ENCODE measurements at regions not wholly inside any gene's neighbourhood (a gene's known extent, or its start where the extent isn't known, plus 50 kb on each side); places are given as distances from the start of the nearest gene placed in this dataset.
A peak's percentile ranks its signal among the peaks of the same experiment; 100 is the strongest.

GRCh38 chr1:234884006-234884405 lies 244.6 kb downstream of the TOMM20 start:
- Mint-ChIP-seq H3K36me3 (peaks cover 3% of the 10 kb centered on the region), H3K4me3 (no peak overlapping the region), H3K4me1 (peaks cover 54% of the 10 kb centered on the region), H3K27ac (peak overlapping the region; percentile 34), H3K9me3 (peaks cover 6% of the 10 kb centered on the region), H3K27me3 (no peaks in the 10 kb centered on the region)
- DNase-seq (no peak), ATAC-seq (ENCODE audit: low read depth) (no peak)
- POLR2A ChIA-PET, result no interaction called here

GRCh38 chr1:234882898-234883297 lies 245.7 kb downstream of the TOMM20 start:
- Mint-ChIP-seq H3K4me1 (peaks cover 45% of the 10 kb centered on the region), H3K27me3 (no peaks in the 10 kb centered on the region), H3K9me3 (peaks cover 3% of the 10 kb centered on the region), H3K27ac (no peak overlapping the region), H3K4me3 (no peak overlapping the region), H3K36me3 (no peaks in the 10 kb centered on the region)
- DNase-seq, result no peak
- POLR2A ChIA-PET, result no interaction called here
- ATAC-seq (ENCODE audit: low read depth), result no peak

GRCh38 chr1:234881893-234882771 lies 246.5 kb downstream of the TOMM20 start:
- H3K27ac Mint-ChIP-seq, result peak overlapping the region; percentile 14
- peaks cover 44% of the 10 kb centered on the region for H3K4me1 Mint-ChIP-seq
- H3K36me3 Mint-ChIP-seq, result no peaks in the 10 kb centered on the region
- DNase-seq (no peak), ATAC-seq (ENCODE audit: low read depth) (peak; percentile 59)
- no peaks in the 10 kb centered on the region for H3K27me3 Mint-ChIP-seq
- POLR2A ChIA-PET, result no interaction called here
- H3K9me3 Mint-ChIP-seq, result no peaks in the 10 kb centered on the region
- peak overlapping the region; percentile 11 for H3K4me3 Mint-ChIP-seq

- Mint-ChIP-seq H3K36me3 (no peaks in the 10 kb centered on the region), H3K4me3 (no peak overlapping the region), H3K4me1 (peaks cover 43% of the 10 kb centered on the region), H3K27me3 (no peaks in the 10 kb centered on the region), H3K27ac (no peak overlapping the region), H3K9me3 (no peaks in the 10 kb centered on the region)
- POLR2A ChIA-PET, result interaction anchor here (0.7 kb wide), 1 partner anchor 23 kb away, joined by 4 read pairs; no protein-coding TSS in a partner anchor
- DNase-seq, result no peak
- ATAC-seq (ENCODE audit: low read depth), result no peak
These were observed 249.2 kb downstream of the TOMM20 start for GRCh38 chr1:234879147-234880080.

DNA sequence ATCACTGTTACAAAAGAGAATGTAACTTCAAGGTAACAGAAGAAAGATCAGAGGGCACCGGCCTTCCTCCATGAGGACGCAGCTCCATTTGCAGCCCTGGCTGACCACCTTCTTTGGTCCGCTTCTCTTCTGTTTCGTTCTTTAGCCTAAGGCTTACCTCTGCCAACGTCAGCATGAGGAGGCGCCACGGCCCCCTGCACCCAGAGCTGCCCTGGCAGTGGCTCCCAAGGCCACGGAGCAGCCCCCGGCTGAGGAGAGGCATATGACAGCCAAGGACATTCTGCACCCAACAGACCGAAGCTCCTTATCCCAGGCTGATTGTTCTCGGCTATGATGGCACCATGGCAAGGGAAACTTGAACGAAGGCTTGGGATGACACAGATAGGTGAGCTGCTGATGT lies 250.3 kb downstream of the TOMM20 start:
- H3K4me1 Mint-ChIP-seq, result peaks cover 39% of the 10 kb centered on the region
- DNase-seq (no peak), ATAC-seq (ENCODE audit: low read depth) (no peak)
- H3K36me3 Mint-ChIP-seq, result no peaks in the 10 kb centered on the region
- POLR2A ChIA-PET, result no interaction called here
- H3K9me3 Mint-ChIP-seq, result no peaks in the 10 kb centered on the region
- no peaks in the 10 kb centered on the region for H3K27me3 Mint-ChIP-seq
- H3K4me3 Mint-ChIP-seq, result no peak overlapping the region
- H3K27ac Mint-ChIP-seq, result no peak overlapping the region

- no peak for ATAC-seq (ENCODE audit: low read depth)
- POLR2A ChIA-PET, result no interaction called here
- DNase-seq, result no peak
- Mint-ChIP-seq H3K4me1 (peaks cover 38% of the 10 kb centered on the region), H3K4me3 (no peak overlapping the region), H3K27me3 (no peaks in the 10 kb centered on the region), H3K27ac (no peak overlapping the region), H3K36me3 (no peaks in the 10 kb centered on the region), H3K9me3 (no peaks in the 10 kb centered on the region)
These were observed 250.9 kb downstream of the TOMM20 start for GRCh38 chr1:234877761-234878160.

DNA sequence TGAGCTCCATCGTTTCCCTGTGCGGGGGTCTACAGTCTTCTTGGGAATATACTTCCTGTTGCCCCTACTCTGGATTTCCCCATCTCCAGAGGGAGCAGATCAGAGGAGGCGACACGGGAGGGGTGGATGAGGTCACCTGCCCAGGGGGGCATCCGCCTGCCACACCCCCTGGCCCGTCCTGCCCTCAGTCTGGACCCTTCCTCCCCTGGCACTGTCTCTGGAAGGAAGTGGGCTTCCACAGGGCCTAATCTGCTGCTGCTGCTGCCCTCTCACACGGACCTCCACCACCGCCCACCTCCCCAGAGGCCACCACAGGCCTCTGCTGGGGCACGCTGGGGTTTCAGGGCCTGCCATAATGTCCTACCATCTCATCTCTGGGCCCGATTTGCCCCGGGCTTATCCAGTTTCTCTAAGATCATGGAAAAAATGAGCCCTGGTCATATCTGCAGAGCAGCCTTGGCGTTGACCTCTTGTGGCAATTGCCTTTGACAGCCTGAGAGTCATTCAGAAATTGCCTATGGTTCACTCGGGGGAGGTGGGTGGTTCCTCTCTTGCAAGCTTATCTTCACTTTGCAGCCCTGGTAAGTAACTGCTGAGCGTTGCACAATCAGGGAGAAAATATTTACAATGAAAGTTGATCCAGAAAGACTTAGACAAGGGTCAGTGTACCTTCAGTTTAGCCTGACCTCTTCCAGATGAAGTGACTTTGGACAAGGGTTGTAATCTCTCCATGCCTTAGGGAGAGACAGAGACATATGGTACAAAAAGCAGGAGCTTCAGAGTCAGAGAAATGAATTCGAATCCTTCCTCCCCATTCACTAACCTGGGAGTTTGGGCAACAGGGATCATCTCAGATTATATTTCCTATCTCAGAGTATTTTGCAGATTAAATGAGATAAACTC lies 252.4 kb downstream of the TOMM20 start:
- Mint-ChIP-seq H3K27me3 (no peaks in the 10 kb centered on the region), H3K4me3 (no peak overlapping the region), H3K36me3 (no peaks in the 10 kb centered on the region), H3K27ac (no peak overlapping the region), H3K9me3 (no peaks in the 10 kb centered on the region), H3K4me1 (peaks cover 29% of the 10 kb centered on the region)
- DNase-seq, result no peak
- no peak for ATAC-seq (ENCODE audit: low read depth)
- POLR2A ChIA-PET, result interaction anchor here (0.7 kb wide), 1 partner anchor 82 kb away, joined by 3 read pairs; no protein-coding TSS in a partner anchor

GRCh38 chr1:234875328-234875952 lies 253.2 kb downstream of the TOMM20 start:
- Mint-ChIP-seq H3K4me1 (peaks cover 26% of the 10 kb centered on the region), H3K9me3 (no peaks in the 10 kb centered on the region), H3K4me3 (no peak overlapping the region), H3K27ac (no peak overlapping the region), H3K27me3 (no peaks in the 10 kb centered on the region), H3K36me3 (no peaks in the 10 kb centered on the region)
- ATAC-seq (ENCODE audit: low read depth) (no peak), DNase-seq (no peak)
- POLR2A ChIA-PET, result interaction anchor here (0.6 kb wide), 1 partner anchor 217 kb away, joined by 4 read pairs; no protein-coding TSS in a partner anchor

DNA sequence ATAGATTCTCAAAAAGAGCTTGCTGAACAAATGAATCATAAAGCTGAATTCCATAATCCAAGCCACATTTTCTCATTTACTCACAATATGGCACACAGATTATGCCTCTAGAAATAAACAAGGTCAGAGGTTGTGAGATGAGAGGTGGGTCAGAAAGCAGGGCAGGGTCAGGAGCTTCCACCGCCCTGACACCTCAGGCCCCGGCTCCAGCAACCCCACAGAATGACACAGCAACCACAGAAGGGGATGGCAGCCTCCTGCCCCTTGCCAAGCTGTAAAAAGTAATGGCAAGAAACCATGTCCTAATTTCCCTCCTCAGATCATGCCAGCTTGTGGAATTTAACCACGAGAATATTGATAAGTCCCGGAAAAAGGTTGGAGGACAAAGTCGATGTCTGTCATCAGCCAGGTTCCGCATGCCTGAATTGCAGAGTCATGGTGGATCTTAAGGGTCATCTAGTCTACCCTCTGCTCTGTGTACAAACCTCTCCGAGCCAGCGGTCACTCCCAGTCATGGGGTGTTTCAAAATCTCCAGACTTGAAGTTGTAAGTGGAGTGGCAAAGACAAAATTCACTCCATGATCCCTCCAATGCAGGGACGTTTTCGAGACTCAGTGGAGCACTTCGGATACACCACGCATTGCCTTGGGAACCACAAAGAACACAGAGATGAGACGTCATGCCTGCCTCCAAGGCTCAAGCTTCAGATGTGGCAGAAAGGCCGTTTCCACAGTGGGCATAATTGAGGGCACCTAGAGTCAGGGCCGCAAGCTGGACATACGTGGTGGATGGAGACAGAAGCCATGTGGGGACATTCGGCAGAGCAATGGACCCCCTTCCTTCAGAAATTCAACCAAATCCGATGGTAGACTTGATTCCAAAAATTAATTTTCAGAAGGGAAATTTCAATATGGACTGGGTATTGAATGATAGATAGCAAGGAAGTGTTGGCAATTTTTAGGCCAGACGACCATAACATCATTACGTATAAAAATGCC lies 254.0 kb downstream of the TOMM20 start:
- DNase-seq, result no peak
- no peaks in the 10 kb centered on the region for H3K27me3 Mint-ChIP-seq
- no peak for ATAC-seq (ENCODE audit: low read depth)
- POLR2A ChIA-PET, result interaction anchor here (0.6 to 0.8 kb wide), 2 partner anchors 88 to 218 kb away, joined by 3 to 4 read pairs; no protein-coding TSS in a partner anchor
- H3K4me3 Mint-ChIP-seq, result no peak overlapping the region
- peaks cover 17% of the 10 kb centered on the region for H3K4me1 Mint-ChIP-seq
- no peak overlapping the region for H3K27ac Mint-ChIP-seq
- no peaks in the 10 kb centered on the region for H3K9me3 Mint-ChIP-seq
- H3K36me3 Mint-ChIP-seq, result no peaks in the 10 kb centered on the region

DNA sequence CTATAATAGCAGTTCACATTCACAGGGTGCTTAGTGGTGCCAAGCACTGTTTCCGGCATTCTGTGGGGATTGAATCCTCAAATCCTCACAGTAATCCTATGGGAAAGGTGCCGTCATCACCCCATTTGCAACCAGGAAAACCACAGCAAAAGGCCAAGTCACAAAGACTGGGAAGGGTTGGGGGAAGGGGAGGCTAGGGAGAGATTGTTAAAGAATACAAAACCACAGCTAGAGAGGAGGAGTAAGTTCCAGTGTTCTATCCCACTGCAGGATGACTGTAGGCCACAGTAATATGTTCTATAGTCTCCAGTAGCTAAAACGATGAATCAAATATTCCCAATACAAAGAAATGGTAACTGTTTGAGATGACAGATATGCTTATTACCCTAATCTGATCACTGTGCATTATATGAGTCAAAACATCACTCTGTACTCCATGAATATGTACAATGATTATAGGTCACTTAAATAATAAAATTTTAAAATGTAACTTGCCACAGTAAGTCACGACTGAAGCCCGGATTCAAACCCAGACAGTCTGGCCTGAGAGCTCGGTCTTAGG lies 256.8 kb downstream of the TOMM20 start:
- H3K36me3 Mint-ChIP-seq, result no peaks in the 10 kb centered on the region
- peaks cover 16% of the 10 kb centered on the region for H3K4me1 Mint-ChIP-seq
- POLR2A ChIA-PET, result no interaction called here
- H3K27ac Mint-ChIP-seq, result no peak overlapping the region
- H3K27me3 Mint-ChIP-seq, result no peaks in the 10 kb centered on the region
- no peaks in the 10 kb centered on the region for H3K9me3 Mint-ChIP-seq
- no peak for DNase-seq
- ATAC-seq (ENCODE audit: low read depth), result no peak
- no peak overlapping the region for H3K4me3 Mint-ChIP-seq

DNA sequence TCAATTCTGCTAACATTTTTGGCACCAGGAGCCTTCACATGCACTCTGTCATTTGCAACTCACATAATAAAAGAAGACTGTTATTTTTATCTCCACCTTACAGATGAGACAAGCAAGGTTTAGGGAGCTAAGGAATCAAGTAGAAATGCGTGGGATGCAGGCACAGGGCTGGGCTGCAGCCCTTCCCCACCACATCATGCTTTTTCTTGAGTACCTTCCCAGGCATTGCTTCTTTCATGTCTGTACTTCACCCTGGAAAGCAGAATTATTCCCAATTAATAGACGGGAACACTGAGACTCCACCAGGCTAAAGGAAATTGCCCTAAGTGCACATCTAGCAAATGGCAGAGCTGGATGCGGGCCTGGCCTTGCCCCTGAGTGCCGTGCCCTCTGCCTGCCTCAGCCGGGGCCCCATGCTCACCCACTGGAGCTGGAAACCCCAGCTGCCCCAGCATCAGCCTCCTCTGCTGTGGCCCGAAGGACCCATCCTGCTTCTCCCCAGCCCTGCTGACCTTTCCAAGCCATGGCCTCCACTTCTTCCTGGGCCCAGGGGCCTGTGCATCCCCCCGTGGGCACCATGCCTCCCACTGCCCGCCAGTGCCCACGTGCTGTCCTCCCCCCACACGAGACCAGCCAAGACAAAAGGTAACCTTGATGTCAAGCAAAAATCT lies 257.5 kb downstream of the TOMM20 start:
- no peak for ATAC-seq (ENCODE audit: low read depth)
- Mint-ChIP-seq H3K27ac (no peak overlapping the region), H3K4me1 (peaks cover 15% of the 10 kb centered on the region), H3K9me3 (peaks cover 2% of the 10 kb centered on the region), H3K4me3 (no peak overlapping the region), H3K27me3 (no peaks in the 10 kb centered on the region), H3K36me3 (no peaks in the 10 kb centered on the region)
- no peak for DNase-seq
- POLR2A ChIA-PET, result no interaction called here
